Hepatocyte (in vitro differentiated cells): ENCODE measurements at regions not wholly inside any gene's neighbourhood (a gene's known extent, or its start where the extent isn't known, plus 50 kb on each side); places are given as distances from the start of the nearest gene placed in this dataset.

ENCODE experiments used
- EZH2 ChIP-seq: fragments of 200-600 bp; sonication (generic); IDR thresholded peaks from 2 replicates; pipeline ENCODE4 v1.6.1; 2016; ENCODE audit warnings: antibody characterized with exemption, mild to moderate bottlenecking, borderline replicate concordance
- EZH2phosphoT487 ChIP-seq: fragments of 200-600 bp; sonication (generic); IDR thresholded peaks from one replicate; pipeline ENCODE4 v1.6.1; 2018; ENCODE audit warnings: antibody characterized with exemption, mild to moderate bottlenecking, low read depth, moderate library complexity; ENCODE audit not compliant: unreplicated experiment, severe bottlenecking
- TF ChIP-seq, protein P1 (sequence below): fragments of 200-600 bp; sonication (generic); IDR thresholded peaks from 2 replicates; pipeline ENCODE4 v1.5.1; 2016; ENCODE audit warnings: antibody characterized with exemption, mild to moderate bottlenecking; ENCODE audit not compliant: poor library complexity

DNA sequence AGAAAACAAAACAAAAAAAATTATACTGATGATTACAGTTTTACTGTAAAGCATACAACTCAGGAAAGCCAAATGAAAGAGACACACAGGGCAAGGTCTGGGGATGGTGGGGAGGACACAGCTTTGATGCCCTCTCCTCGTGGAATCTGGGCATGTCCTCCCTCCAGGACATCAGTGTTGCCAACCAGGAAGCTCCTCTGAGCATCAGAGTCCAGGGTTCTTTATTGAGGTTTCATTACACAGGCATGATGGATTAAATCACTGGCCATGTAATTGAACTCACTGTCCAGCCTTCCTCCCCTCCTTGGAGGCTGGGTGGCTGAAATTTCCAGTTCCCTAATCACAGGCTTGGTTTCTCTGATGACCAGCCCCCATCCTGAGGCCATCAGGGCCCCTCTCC is 89.6 kb upstream of the MIER3 start:
- TF ChIP-seq, protein P1, sequence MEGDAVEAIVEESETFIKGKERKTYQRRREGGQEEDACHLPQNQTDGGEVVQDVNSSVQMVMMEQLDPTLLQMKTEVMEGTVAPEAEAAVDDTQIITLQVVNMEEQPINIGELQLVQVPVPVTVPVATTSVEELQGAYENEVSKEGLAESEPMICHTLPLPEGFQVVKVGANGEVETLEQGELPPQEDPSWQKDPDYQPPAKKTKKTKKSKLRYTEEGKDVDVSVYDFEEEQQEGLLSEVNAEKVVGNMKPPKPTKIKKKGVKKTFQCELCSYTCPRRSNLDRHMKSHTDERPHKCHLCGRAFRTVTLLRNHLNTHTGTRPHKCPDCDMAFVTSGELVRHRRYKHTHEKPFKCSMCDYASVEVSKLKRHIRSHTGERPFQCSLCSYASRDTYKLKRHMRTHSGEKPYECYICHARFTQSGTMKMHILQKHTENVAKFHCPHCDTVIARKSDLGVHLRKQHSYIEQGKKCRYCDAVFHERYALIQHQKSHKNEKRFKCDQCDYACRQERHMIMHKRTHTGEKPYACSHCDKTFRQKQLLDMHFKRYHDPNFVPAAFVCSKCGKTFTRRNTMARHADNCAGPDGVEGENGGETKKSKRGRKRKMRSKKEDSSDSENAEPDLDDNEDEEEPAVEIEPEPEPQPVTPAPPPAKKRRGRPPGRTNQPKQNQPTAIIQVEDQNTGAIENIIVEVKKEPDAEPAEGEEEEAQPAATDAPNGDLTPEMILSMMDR, result no peak
- TF ChIP-seq EZH2 (no peak), EZH2phosphoT487 (no peak)
